ENCODE measurements at regions not wholly inside any gene's neighbourhood (a gene's known extent, or its start where the extent isn't known, plus 50 kb on each side); places are given as distances from the start of the nearest gene placed in this dataset.

GRCh38 chr10:109379186-109379585, 544.1 kb downstream of the XPNPEP1 start:
- no peak for DNase-seq (ENCODE audit: low spot score)
- TF ChIP-seq CTCF (IDR thresholded peaks at IDR 0.05; ENCODE audit: extremely low read depth, missing control alignments), result no peak

GRCh38 chr10:109374215-109374614, 549.1 kb downstream of the XPNPEP1 start:
- no peak for DNase-seq (ENCODE audit: low spot score)

GRCh38 chr10:109359316-109359715, 564.0 kb downstream of the XPNPEP1 start:
- no peak for TF ChIP-seq CTCF (IDR thresholded peaks at IDR 0.05; ENCODE audit: extremely low read depth, missing control alignments)
- no peak for DNase-seq (ENCODE audit: low spot score)

More at GRCh38 chr10:109374215-109374614, 549.1 kb downstream of the XPNPEP1 start:
- no peak for TF ChIP-seq CTCF (IDR thresholded peaks at IDR 0.05; ENCODE audit: extremely low read depth, missing control alignments)

GRCh38 chr10:109358325-109358724, 565.0 kb downstream of the XPNPEP1 start:
- no peak for DNase-seq (ENCODE audit: low spot score)
- no peak for TF ChIP-seq CTCF (IDR thresholded peaks at IDR 0.05; ENCODE audit: extremely low read depth, missing control alignments)

GRCh38 chr10:109348324-109348723, 575.0 kb downstream of the XPNPEP1 start:
- TF ChIP-seq CTCF (IDR thresholded peaks at IDR 0.05; ENCODE audit: extremely low read depth, missing control alignments), result no peak
- DNase-seq (ENCODE audit: low spot score), result no peak

- no peak for TF ChIP-seq CTCF (IDR thresholded peaks at IDR 0.05; ENCODE audit: extremely low read depth, missing control alignments)
- DNase-seq (ENCODE audit: low spot score), result no peak
Measured at GRCh38 chr10:109343293-109343692, 580.0 kb downstream of the XPNPEP1 start.

GRCh38 chr10:109341986-109342385, 581.3 kb downstream of the XPNPEP1 start:
- TF ChIP-seq CTCF (IDR thresholded peaks at IDR 0.05; ENCODE audit: extremely low read depth, missing control alignments), result no peak
- DNase-seq (ENCODE audit: low spot score), result no peak

All from GM20000 (cell line).